ENCODE measurements at regions not wholly inside any gene's neighbourhood (a gene's known extent, or its start where the extent isn't known, plus 50 kb on each side); places are given as distances from the start of the nearest gene placed in this dataset.

GRCh38 chrX:129015381-129015780 is 507.9 kb downstream of the SMARCA1 start:
- no peak overlapping the region for H3T11ph ChIP-seq (ENCODE audit: low read length)
- no peak overlapping the region for H4K91ac ChIP-seq (ENCODE audit: insufficient read length, low read depth, low read length)
- no peak overlapping the region for H3K4me2 ChIP-seq (ENCODE audit: insufficient read depth, insufficient read length, low read length)
- no CpG with 5 or more reads among the region's 1 CpG for WGBS (ENCODE audit: extremely low coverage, insufficient read length, low lambda C conversion rate)
- Mint-ChIP-seq H3K4me3 (no peak overlapping the region), H3K9me3 (no peaks in the 10 kb centered on the region), H3K27me3 (ENCODE audit: low read depth) (no peaks in the 10 kb centered on the region; the same call in 1 of the 2 replicates), H3K36me3 (ENCODE audit: insufficient read depth in 1 of 3, low read depth in 3 of 3) (no peaks in the 10 kb centered on the region), H3K27ac (no peak overlapping the region), H3K4me1 (peaks cover 21 to 28% of the 10 kb centered on the region in 2 experiments)
- no peak overlapping the region for H2BK15ac ChIP-seq (ENCODE audit: low read depth, low read length)
- H3K79me1 ChIP-seq (ENCODE audit: insufficient read depth, low read depth, low read length, poor library complexity, severe bottlenecking): no peaks in the 10 kb centered on the region
- no peak overlapping the region for H2BK12ac ChIP-seq (ENCODE audit: insufficient read length, low read depth, low read length)
- no peak overlapping the region for H4K8ac ChIP-seq (replicated peaks; ENCODE audit: insufficient read length, low read depth, low read length)
- no peak overlapping the region for H3K18ac ChIP-seq (ENCODE audit: insufficient read length, low read depth, low read length)
- H2AFZ ChIP-seq (ENCODE audit: low read length): no peak overlapping the region
- no peaks in the 10 kb centered on the region for H3K27me3 ChIP-seq (ENCODE audit: insufficient read depth, low read length)
- no peak overlapping the region for H3K9ac ChIP-seq (ENCODE audit: extremely low read depth, insufficient read length, low read length)
- H3K9me3 ChIP-seq (ENCODE audit: control insufficient read depth, low read depth, low read length): no peaks in the 10 kb centered on the region
- no peak overlapping the region for H2AK5ac ChIP-seq (ENCODE audit: insufficient read length, low read length)
- H4K20me1 ChIP-seq (ENCODE audit: control insufficient read depth, insufficient read depth, insufficient read length): no peaks in the 10 kb centered on the region
- no peak overlapping the region for H2BK20ac ChIP-seq (ENCODE audit: low read depth, low read length, poor library complexity, severe bottlenecking)
- no peak overlapping the region for H3K56ac ChIP-seq (ENCODE audit: insufficient read length, low read depth, low read length)
- no peak for DNase-seq
- H3K79me2 ChIP-seq (ENCODE audit: insufficient read depth, low read length): no peaks in the 10 kb centered on the region
- no peak overlapping the region for H3K14ac ChIP-seq (ENCODE audit: insufficient read depth, low read length)
- no peak overlapping the region for H3K4ac ChIP-seq (ENCODE audit: low read depth, low read length)
- no peak overlapping the region for H2BK5ac ChIP-seq (ENCODE audit: insufficient read length, low read length)
- no peak for TF ChIP-seq CTCF (conservative IDR thresholded peaks at IDR 0.05)
- H3K23ac ChIP-seq (ENCODE audit: insufficient read length, low read depth, low read length): no peak overlapping the region
- no peak overlapping the region for H2BK120ac ChIP-seq (ENCODE audit: low read depth, low read length, poor library complexity, severe bottlenecking)
- no peak overlapping the region for H3K27ac ChIP-seq (ENCODE audit: insufficient read length, low read depth, low read length)
- H4K5ac ChIP-seq (ENCODE audit: insufficient read length, low read depth, low read length): no peak overlapping the region
- H3K23me2 ChIP-seq (ENCODE audit: insufficient read length, low read depth, low read length, poor library complexity, severe bottlenecking): no peaks in the 10 kb centered on the region
- peaks cover 1% of the 10 kb centered on the region; the same call in 1 of the 2 replicates for H3K4me1 ChIP-seq (ENCODE audit: insufficient read depth, low read length)

Data from H9 (cell line).